ENCODE measurements at regions not wholly inside any gene's neighbourhood (a gene's known extent, or its start where the extent isn't known, plus 50 kb on each side); places are given as distances from the start of the nearest gene placed in this dataset.

DNA sequence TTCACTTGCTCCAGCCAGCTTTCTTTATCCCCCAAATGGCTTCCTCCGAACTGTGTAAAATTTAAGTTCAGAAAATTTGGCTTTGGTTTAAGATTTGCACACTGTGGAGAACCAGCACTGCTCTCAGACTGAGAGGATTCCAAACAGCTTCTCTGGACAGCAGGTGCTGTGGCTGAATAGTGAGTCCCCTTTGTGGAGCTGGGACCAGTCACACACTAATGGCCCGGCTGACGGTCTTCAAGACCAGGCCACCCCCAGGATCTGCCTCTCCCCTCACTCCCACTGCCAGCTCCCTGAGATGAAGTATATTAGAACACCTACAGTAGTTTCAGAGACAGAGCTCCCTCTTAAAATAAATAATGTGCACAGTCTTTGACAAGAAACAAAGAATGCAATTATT lies 267.3 kb downstream of the BCAT1 start:
- no peaks in the 10 kb centered on the region for H3K9me3 ChIP-seq (ENCODE audit: low read length)
- H3K9ac ChIP-seq (ENCODE audit: low read length): no peak overlapping the region
- H3K4me2 ChIP-seq (ENCODE audit: low read length): no peak overlapping the region
- no peaks in the 10 kb centered on the region for H3K9me2 ChIP-seq (ENCODE audit: insufficient read depth, low read length)
- no peaks in the 10 kb centered on the region for H3K27me3 ChIP-seq (ENCODE audit: insufficient read depth, low read depth, low read length)
- no peak overlapping the region for H3K27ac ChIP-seq (ENCODE audit: low read length)
- H2AFZ ChIP-seq (ENCODE audit: low read depth, low read length): no peak overlapping the region
- TF ChIP-seq EP300 (conservative IDR thresholded peaks at IDR 0.05; ENCODE audit: poor library complexity, severe bottlenecking): no peak
- no peak for TF ChIP-seq RAD21 (conservative IDR thresholded peaks at IDR 0.05)
- no peak for TF ChIP-seq MXI1 (conservative IDR thresholded peaks at IDR 0.05; ENCODE audit: poor library complexity, severe bottlenecking)
- TF ChIP-seq SMC3 (conservative IDR thresholded peaks at IDR 0.05; ENCODE audit: poor library complexity): no peak
- no peaks in the 10 kb centered on the region for H4K20me1 ChIP-seq (ENCODE audit: insufficient read depth)
- no peak overlapping the region for H3K4me3 ChIP-seq (ENCODE audit: low read length)
- no peaks in the 10 kb centered on the region for H3F3A ChIP-seq (ENCODE audit: insufficient read depth, low read length, poor library complexity, severe bottlenecking)
- no peaks in the 10 kb centered on the region for H3K36me3 ChIP-seq (ENCODE audit: insufficient read depth, low read length)
- H3K79me2 ChIP-seq (replicated peaks; ENCODE audit: insufficient read depth, low read length): no peaks in the 10 kb centered on the region

DNA sequence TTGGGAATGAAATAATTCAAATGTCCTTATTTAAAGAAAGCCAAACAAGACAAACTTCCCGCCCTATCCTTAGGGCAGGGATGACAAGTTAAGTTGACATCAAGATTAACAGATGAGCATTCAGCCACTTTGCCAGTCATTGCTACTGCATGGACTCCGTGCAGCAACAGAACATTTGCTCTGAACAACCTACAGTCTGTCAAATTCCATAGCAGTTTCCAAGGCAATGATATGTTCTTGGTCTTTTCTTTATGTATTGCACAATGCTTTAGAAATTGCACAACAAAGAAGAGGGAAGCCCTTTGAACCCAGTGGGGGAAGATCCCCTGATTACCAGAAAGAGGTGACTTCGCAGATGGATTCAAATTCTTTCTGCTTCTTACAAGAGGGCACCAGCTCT lies 269.8 kb downstream of the BCAT1 start:
- Histone ChIP-seq H3K27me3 (ENCODE audit: insufficient read depth, low read depth, low read length) (no peaks in the 10 kb centered on the region), H3K36me3 (ENCODE audit: insufficient read depth, low read length) (no peaks in the 10 kb centered on the region), H2AFZ (ENCODE audit: low read depth, low read length) (no peak overlapping the region), H3K79me2 (replicated peaks; ENCODE audit: insufficient read depth, low read length) (no peaks in the 10 kb centered on the region), H3K9me3 (ENCODE audit: low read length) (no peaks in the 10 kb centered on the region), H3K27ac (ENCODE audit: low read length) (peak overlapping the region; percentile 62), H3K4me3 (ENCODE audit: low read length) (peak overlapping the region; percentile 24), H3K9me2 (ENCODE audit: insufficient read depth, low read length) (no peaks in the 10 kb centered on the region), H3F3A (ENCODE audit: insufficient read depth, low read length, poor library complexity, severe bottlenecking) (no peaks in the 10 kb centered on the region), H3K9ac (ENCODE audit: low read length) (peak overlapping the region; percentile 2), H3K4me2 (ENCODE audit: low read length) (peak overlapping the region; percentile 47), H4K20me1 (ENCODE audit: insufficient read depth) (no peaks in the 10 kb centered on the region)
- TF ChIP-seq POLR2AphosphoS5 (IDR thresholded peaks at IDR 0.05) (peak; percentile 79), EP300 (conservative IDR thresholded peaks at IDR 0.05; ENCODE audit: poor library complexity, severe bottlenecking) (peak; percentile 80), TAF1 (IDR thresholded peaks at IDR 0.05; ENCODE audit: low read depth) (no peak), MXI1 (conservative IDR thresholded peaks at IDR 0.05; ENCODE audit: poor library complexity, severe bottlenecking) (no peak), RAD21 (conservative IDR thresholded peaks at IDR 0.05) (no peak)
- TF ChIP-seq, protein P1, sequence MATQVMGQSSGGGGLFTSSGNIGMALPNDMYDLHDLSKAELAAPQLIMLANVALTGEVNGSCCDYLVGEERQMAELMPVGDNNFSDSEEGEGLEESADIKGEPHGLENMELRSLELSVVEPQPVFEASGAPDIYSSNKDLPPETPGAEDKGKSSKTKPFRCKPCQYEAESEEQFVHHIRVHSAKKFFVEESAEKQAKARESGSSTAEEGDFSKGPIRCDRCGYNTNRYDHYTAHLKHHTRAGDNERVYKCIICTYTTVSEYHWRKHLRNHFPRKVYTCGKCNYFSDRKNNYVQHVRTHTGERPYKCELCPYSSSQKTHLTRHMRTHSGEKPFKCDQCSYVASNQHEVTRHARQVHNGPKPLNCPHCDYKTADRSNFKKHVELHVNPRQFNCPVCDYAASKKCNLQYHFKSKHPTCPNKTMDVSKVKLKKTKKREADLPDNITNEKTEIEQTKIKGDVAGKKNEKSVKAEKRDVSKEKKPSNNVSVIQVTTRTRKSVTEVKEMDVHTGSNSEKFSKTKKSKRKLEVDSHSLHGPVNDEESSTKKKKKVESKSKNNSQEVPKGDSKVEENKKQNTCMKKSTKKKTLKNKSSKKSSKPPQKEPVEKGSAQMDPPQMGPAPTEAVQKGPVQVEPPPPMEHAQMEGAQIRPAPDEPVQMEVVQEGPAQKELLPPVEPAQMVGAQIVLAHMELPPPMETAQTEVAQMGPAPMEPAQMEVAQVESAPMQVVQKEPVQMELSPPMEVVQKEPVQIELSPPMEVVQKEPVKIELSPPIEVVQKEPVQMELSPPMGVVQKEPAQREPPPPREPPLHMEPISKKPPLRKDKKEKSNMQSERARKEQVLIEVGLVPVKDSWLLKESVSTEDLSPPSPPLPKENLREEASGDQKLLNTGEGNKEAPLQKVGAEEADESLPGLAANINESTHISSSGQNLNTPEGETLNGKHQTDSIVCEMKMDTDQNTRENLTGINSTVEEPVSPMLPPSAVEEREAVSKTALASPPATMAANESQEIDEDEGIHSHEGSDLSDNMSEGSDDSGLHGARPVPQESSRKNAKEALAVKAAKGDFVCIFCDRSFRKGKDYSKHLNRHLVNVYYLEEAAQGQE (IDR thresholded peaks at IDR 0.05; ENCODE audit: borderline replicate concordance): peak; percentile 71
- TF ChIP-seq, protein P2, sequence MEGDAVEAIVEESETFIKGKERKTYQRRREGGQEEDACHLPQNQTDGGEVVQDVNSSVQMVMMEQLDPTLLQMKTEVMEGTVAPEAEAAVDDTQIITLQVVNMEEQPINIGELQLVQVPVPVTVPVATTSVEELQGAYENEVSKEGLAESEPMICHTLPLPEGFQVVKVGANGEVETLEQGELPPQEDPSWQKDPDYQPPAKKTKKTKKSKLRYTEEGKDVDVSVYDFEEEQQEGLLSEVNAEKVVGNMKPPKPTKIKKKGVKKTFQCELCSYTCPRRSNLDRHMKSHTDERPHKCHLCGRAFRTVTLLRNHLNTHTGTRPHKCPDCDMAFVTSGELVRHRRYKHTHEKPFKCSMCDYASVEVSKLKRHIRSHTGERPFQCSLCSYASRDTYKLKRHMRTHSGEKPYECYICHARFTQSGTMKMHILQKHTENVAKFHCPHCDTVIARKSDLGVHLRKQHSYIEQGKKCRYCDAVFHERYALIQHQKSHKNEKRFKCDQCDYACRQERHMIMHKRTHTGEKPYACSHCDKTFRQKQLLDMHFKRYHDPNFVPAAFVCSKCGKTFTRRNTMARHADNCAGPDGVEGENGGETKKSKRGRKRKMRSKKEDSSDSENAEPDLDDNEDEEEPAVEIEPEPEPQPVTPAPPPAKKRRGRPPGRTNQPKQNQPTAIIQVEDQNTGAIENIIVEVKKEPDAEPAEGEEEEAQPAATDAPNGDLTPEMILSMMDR (IDR thresholded peaks at IDR 0.05; ENCODE audit: poor library complexity, severe bottlenecking): no peak

DNA sequence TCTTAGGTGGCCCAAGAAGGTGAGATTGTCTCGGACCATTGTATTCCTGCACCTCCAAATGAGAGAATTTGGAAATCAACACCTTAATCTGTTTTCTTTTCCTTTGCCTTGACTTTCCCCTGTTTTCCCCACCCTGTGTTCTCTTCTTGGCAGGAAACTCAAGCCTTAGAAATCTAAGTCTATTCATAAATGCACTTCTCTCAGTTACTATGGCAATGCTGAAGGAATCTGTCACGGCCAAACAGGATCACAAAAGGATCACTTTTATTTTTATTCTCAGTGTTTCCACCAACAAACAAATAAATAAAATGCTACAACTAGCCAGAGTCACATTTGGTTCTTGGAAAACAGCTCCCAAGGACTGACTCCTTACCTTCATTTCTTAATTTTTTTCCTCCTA lies 270.5 kb downstream of the BCAT1 start:
- peak overlapping the region; percentile 62 for H3K27ac ChIP-seq (ENCODE audit: low read length)
- TF ChIP-seq TAF1 (IDR thresholded peaks at IDR 0.05; ENCODE audit: low read depth) (no peak), MXI1 (conservative IDR thresholded peaks at IDR 0.05; ENCODE audit: poor library complexity, severe bottlenecking) (no peak), RAD21 (conservative IDR thresholded peaks at IDR 0.05) (no peak), SMC3 (conservative IDR thresholded peaks at IDR 0.05; ENCODE audit: poor library complexity) (no peak), EP300 (conservative IDR thresholded peaks at IDR 0.05; ENCODE audit: poor library complexity, severe bottlenecking) (no peak), POLR2AphosphoS5 (IDR thresholded peaks at IDR 0.05) (no peak), EZH2 (IDR thresholded peaks at IDR 0.05; ENCODE audit: borderline replicate concordance, insufficient read depth, low read length, poor library complexity, severe bottlenecking) (no peak)
- TF ChIP-seq, protein P2 (IDR thresholded peaks at IDR 0.05; ENCODE audit: poor library complexity, severe bottlenecking): no peak
- TF ChIP-seq, protein P1 (IDR thresholded peaks at IDR 0.05; ENCODE audit: borderline replicate concordance): no peak
- peak overlapping the region; percentile 47 for H3K4me2 ChIP-seq (ENCODE audit: low read length)

More for the DNA sequence above, 270.5 kb downstream of the BCAT1 start:
- H4K20me1 ChIP-seq (ENCODE audit: insufficient read depth): no peaks in the 10 kb centered on the region
- H3K9me3 ChIP-seq (ENCODE audit: low read length): no peaks in the 10 kb centered on the region
- peak overlapping the region; percentile 2 for H3K9ac ChIP-seq (ENCODE audit: low read length)
- no peaks in the 10 kb centered on the region for H3K79me2 ChIP-seq (replicated peaks; ENCODE audit: insufficient read depth, low read length)
- no peaks in the 10 kb centered on the region for H3K27me3 ChIP-seq (ENCODE audit: insufficient read depth, low read depth, low read length)
- H2AFZ ChIP-seq (ENCODE audit: low read depth, low read length): no peak overlapping the region
- no peaks in the 10 kb centered on the region for H3K36me3 ChIP-seq (ENCODE audit: insufficient read depth, low read length)
- H3K9me2 ChIP-seq (ENCODE audit: insufficient read depth, low read length): no peaks in the 10 kb centered on the region
- H3K4me3 ChIP-seq (ENCODE audit: low read length): peak overlapping the region; percentile 24
- no peaks in the 10 kb centered on the region for H3F3A ChIP-seq (ENCODE audit: insufficient read depth, low read length, poor library complexity, severe bottlenecking)
